ENCODE measurements at regions not wholly inside any gene's neighbourhood (a gene's known extent, or its start where the extent isn't known, plus 50 kb on each side); places are given as distances from the start of the nearest gene placed in this dataset.

GRCh38 chr4:125243789-125244397, 70.9 kb upstream of the FAT4 start:
- DNase-seq (ENCODE audit: insufficient read length, low spot score, missing footprints) = no peak
- no peak for TF ChIP-seq CTCF (IDR thresholded peaks at IDR 0.05; ENCODE audit: extremely low read depth, low read depth, low read length)
- Histone ChIP-seq H3K27me3 (ENCODE audit: insufficient read depth, low read length) (no peaks in the 10 kb centered on the region), H3K79me2 (ENCODE audit: insufficient read depth, low read length) (no peaks in the 10 kb centered on the region), H3K4me2 (ENCODE audit: insufficient read depth, low read length) (no peak overlapping the region), H3K27ac (ENCODE audit: low read depth, low read length) (no peak overlapping the region), H2AFZ (ENCODE audit: low read length) (no peak overlapping the region), H3K4me3 (ENCODE audit: insufficient read depth, low read length) (no peak overlapping the region), H3K9me3 (ENCODE audit: low read depth, low read length) (no peaks in the 10 kb centered on the region), H4K20me1 (ENCODE audit: insufficient read depth, low read length) (no peaks in the 10 kb centered on the region), H3K4me1 (ENCODE audit: insufficient read depth, low read length) (no peaks in the 10 kb centered on the region), H3K36me3 (ENCODE audit: insufficient read depth, low read length) (no peaks in the 10 kb centered on the region)

- Histone ChIP-seq H3K27ac (ENCODE audit: low read depth, low read length) (no peak overlapping the region), H3K36me3 (ENCODE audit: insufficient read depth, low read length) (no peaks in the 10 kb centered on the region)
- TF ChIP-seq CTCF (IDR thresholded peaks at IDR 0.05; ENCODE audit: extremely low read depth, low read depth, low read length) = no peak
These were observed 78.8 kb upstream of the FAT4 start for GRCh38 chr4:125235971-125236370.

GRCh38 chr4:125231661-125232060, 83.1 kb upstream of the FAT4 start:
- Histone ChIP-seq H3K9me3 (ENCODE audit: low read depth, low read length) (no peaks in the 10 kb centered on the region), H3K4me2 (ENCODE audit: insufficient read depth, low read length) (no peak overlapping the region), H3K27ac (ENCODE audit: low read depth, low read length) (no peak overlapping the region), H3K36me3 (ENCODE audit: insufficient read depth, low read length) (no peaks in the 10 kb centered on the region), H2AFZ (ENCODE audit: low read length) (no peak overlapping the region), H3K27me3 (ENCODE audit: insufficient read depth, low read length) (no peaks in the 10 kb centered on the region), H3K79me2 (ENCODE audit: insufficient read depth, low read length) (no peaks in the 10 kb centered on the region), H3K4me1 (ENCODE audit: insufficient read depth, low read length) (no peaks in the 10 kb centered on the region), H3K4me3 (ENCODE audit: insufficient read depth, low read length) (no peak overlapping the region), H4K20me1 (ENCODE audit: insufficient read depth, low read length) (no peaks in the 10 kb centered on the region)
- no peak for TF ChIP-seq CTCF (IDR thresholded peaks at IDR 0.05; ENCODE audit: extremely low read depth, low read depth, low read length)
- DNase-seq (ENCODE audit: insufficient read length, low spot score, missing footprints) = peak; percentile 73

More at GRCh38 chr4:125235971-125236370, 78.8 kb upstream of the FAT4 start:
- no peaks in the 10 kb centered on the region for H3K79me2 ChIP-seq (ENCODE audit: insufficient read depth, low read length)
- H3K9me3 ChIP-seq (ENCODE audit: low read depth, low read length) = no peaks in the 10 kb centered on the region
- H3K27me3 ChIP-seq (ENCODE audit: insufficient read depth, low read length) = no peaks in the 10 kb centered on the region
- no peak overlapping the region for H3K4me2 ChIP-seq (ENCODE audit: insufficient read depth, low read length)
- H2AFZ ChIP-seq (ENCODE audit: low read length) = no peak overlapping the region
- no peak overlapping the region for H3K4me3 ChIP-seq (ENCODE audit: insufficient read depth, low read length)
- DNase-seq (ENCODE audit: insufficient read length, low spot score, missing footprints) = no peak
- no peaks in the 10 kb centered on the region for H4K20me1 ChIP-seq (ENCODE audit: insufficient read depth, low read length)
- H3K4me1 ChIP-seq (ENCODE audit: insufficient read depth, low read length) = no peaks in the 10 kb centered on the region

GRCh38 chr4:125229596-125230058, 85.1 kb upstream of the FAT4 start:
- TF ChIP-seq CTCF (IDR thresholded peaks at IDR 0.05; ENCODE audit: extremely low read depth, low read depth, low read length) = no peak
- no peaks in the 10 kb centered on the region for H4K20me1 ChIP-seq (ENCODE audit: insufficient read depth, low read length)
- H2AFZ ChIP-seq (ENCODE audit: low read length) = no peak overlapping the region
- H3K36me3 ChIP-seq (ENCODE audit: insufficient read depth, low read length) = no peaks in the 10 kb centered on the region
- H3K9me3 ChIP-seq (ENCODE audit: low read depth, low read length) = no peaks in the 10 kb centered on the region
- no peaks in the 10 kb centered on the region for H3K79me2 ChIP-seq (ENCODE audit: insufficient read depth, low read length)
- H3K4me1 ChIP-seq (ENCODE audit: insufficient read depth, low read length) = no peaks in the 10 kb centered on the region
- no peak overlapping the region for H3K4me2 ChIP-seq (ENCODE audit: insufficient read depth, low read length)
- DNase-seq (ENCODE audit: insufficient read length, low spot score, missing footprints) = no peak
- H3K27ac ChIP-seq (ENCODE audit: low read depth, low read length) = no peak overlapping the region
- H3K27me3 ChIP-seq (ENCODE audit: insufficient read depth, low read length) = no peaks in the 10 kb centered on the region
- no peak overlapping the region for H3K4me3 ChIP-seq (ENCODE audit: insufficient read depth, low read length)
